ENCODE measurements at regions not wholly inside any gene's neighbourhood (a gene's known extent, or its start where the extent isn't known, plus 50 kb on each side); places are given as distances from the start of the nearest gene placed in this dataset.

GRCh38 chr4:100781435-100781834 lies 263.6 kb upstream of the EMCN start:
- DNase-seq (ENCODE audit: low spot score in 2 of 2): no peak
- Mint-ChIP-seq H3K27ac (no peak overlapping the region), H3K36me3 (no peaks in the 10 kb centered on the region), H3K9me3 (no peaks in the 10 kb centered on the region), H3K4me3 (no peak overlapping the region), H3K4me1 (no peaks in the 10 kb centered on the region)
- ATAC-seq: no peak

DNA sequence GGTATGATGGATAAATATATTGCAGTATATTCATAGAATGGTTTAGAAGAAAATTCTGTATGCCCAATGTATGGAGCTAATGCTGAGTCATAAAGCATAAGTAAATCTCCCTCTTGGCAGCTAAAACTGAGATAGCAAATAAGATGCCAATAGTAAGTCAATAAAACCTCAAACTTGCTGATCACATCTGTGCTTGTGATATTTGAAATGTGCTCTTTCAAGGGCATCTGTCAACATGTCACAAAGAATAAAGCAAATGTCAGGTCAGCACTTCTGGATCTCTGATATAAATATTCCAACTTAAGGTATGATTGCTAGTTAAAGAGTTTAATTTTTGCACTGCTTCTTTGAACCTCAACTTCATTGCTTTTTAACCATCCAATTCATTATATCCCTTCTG lies 262.3 kb upstream of the EMCN start:
- ATAC-seq: no peak
- DNase-seq (ENCODE audit: low spot score in 2 of 2): no peak
- Mint-ChIP-seq H3K27ac (no peak overlapping the region), H3K9me3 (peaks cover 3% of the 10 kb centered on the region), H3K36me3 (no peaks in the 10 kb centered on the region), H3K4me1 (no peaks in the 10 kb centered on the region), H3K4me3 (no peak overlapping the region)

GRCh38 chr4:100778431-100778830 lies 260.6 kb upstream of the EMCN start:
- H3K4me1 Mint-ChIP-seq: no peaks in the 10 kb centered on the region
- no peaks in the 10 kb centered on the region for H3K36me3 Mint-ChIP-seq
- H3K9me3 Mint-ChIP-seq: peaks cover 8% of the 10 kb centered on the region
- no peak overlapping the region for H3K27ac Mint-ChIP-seq
- no peak for DNase-seq (ENCODE audit: low spot score in 2 of 2)
- H3K4me3 Mint-ChIP-seq: no peak overlapping the region
- no peak for ATAC-seq

- Mint-ChIP-seq H3K27ac (no peak overlapping the region), H3K36me3 (no peaks in the 10 kb centered on the region), H3K4me1 (no peaks in the 10 kb centered on the region), H3K4me3 (no peak overlapping the region), H3K9me3 (peaks cover 5% of the 10 kb centered on the region)
- ATAC-seq (no peak), DNase-seq (ENCODE audit: low spot score in 2 of 2) (no peak)
Observed at GRCh38 chr4:100762738-100763137, 244.9 kb upstream of the EMCN start.

DNA sequence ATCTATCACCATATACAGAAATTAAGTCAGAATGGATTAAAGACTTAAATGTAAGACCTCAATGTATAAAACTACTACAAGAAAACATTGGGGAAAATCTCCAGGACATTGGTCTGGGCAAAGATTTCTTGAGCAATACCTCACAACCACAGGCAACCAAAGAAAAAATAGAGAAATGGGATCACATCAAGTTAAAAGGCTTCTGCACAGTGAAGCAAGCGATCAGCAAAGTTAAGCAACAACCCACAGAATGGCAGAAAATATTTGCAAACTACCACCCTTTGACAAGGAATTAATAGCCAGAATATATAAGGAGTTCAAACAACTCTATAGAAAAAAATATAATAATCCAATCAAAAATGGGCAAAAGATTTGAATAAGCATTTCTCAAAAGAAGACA lies 236.9 kb upstream of the EMCN start:
- peaks cover 2% of the 10 kb centered on the region for H3K9me3 Mint-ChIP-seq
- DNase-seq (ENCODE audit: low spot score in 2 of 2) (no peak), ATAC-seq (no peak)
- H3K4me1 Mint-ChIP-seq: no peaks in the 10 kb centered on the region
- no peak overlapping the region for H3K4me3 Mint-ChIP-seq
- H3K27ac Mint-ChIP-seq: no peak overlapping the region
- no peaks in the 10 kb centered on the region for H3K36me3 Mint-ChIP-seq

- no peaks in the 10 kb centered on the region for H3K9me3 Mint-ChIP-seq
- DNase-seq (ENCODE audit: low spot score in 2 of 2) (no peak), ATAC-seq (no peak)
- H3K27ac Mint-ChIP-seq: no peak overlapping the region
- H3K4me1 Mint-ChIP-seq: no peaks in the 10 kb centered on the region
- H3K36me3 Mint-ChIP-seq: no peaks in the 10 kb centered on the region
- no peak overlapping the region for H3K4me3 Mint-ChIP-seq
Observed at GRCh38 chr4:100746141-100746739, 228.4 kb upstream of the EMCN start.

GRCh38 chr4:100742045-100742444 lies 224.2 kb upstream of the EMCN start:
- H3K27ac Mint-ChIP-seq: no peak overlapping the region
- no peak overlapping the region for H3K4me3 Mint-ChIP-seq
- no peaks in the 10 kb centered on the region for H3K4me1 Mint-ChIP-seq
- peak; percentile 45 for ATAC-seq
- DNase-seq (ENCODE audit: low spot score in 2 of 2): no peak
- no peaks in the 10 kb centered on the region for H3K9me3 Mint-ChIP-seq
- no peaks in the 10 kb centered on the region for H3K36me3 Mint-ChIP-seq

GRCh38 chr4:100739426-100739825 lies 221.6 kb upstream of the EMCN start:
- H3K4me1 Mint-ChIP-seq: no peaks in the 10 kb centered on the region
- DNase-seq (ENCODE audit: low spot score in 2 of 2) (no peak), ATAC-seq (no peak)
- no peaks in the 10 kb centered on the region for H3K36me3 Mint-ChIP-seq
- H3K4me3 Mint-ChIP-seq: no peak overlapping the region
- H3K27ac Mint-ChIP-seq: no peak overlapping the region
- no peaks in the 10 kb centered on the region for H3K9me3 Mint-ChIP-seq

DNA sequence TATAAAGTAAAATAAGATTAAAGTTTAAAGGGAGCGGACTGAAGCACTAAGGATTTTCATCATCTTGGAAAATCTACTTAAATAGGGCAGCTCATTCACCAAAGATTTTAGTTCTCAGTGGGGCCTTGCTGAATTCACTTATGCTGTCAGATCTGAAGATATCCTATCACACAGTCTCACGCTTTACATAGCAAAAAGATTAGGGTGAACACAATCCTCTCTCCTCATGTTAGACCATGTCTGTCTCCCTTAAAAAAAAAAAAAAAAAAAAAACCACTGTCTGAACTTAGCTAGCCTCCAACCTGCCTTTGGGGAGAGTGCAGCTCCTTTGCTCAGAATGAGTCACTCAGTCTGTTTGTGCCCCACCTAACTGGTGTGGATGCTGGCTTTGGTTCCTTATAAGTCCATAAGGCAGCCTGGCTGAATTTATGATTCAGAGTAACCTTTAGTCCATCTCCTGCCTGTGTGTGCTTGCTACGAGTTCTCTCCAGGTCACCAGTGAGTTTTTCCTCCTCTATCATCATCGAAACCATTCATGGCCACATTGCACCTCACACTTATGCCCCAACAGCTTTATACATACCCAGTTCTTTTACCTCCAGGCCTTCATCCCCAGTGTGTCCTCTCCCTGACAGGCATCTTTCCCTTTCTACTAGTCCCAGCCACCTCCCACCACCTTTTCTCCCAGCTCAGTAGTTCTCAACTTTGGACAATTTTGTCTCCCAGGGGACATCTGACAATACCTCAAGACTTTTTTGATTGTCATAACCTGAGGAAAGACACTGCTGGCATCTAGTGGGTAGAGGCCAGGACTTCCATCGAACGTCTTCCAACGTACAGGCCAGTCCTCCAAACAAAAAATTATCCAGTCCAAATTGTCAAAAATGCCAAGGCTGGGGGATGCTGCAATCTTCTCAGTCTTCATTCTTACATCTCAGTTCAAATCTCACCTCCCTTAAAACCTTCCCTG lies 220.7 kb upstream of the EMCN start:
- Mint-ChIP-seq H3K4me3 (no peak overlapping the region), H3K4me1 (no peaks in the 10 kb centered on the region), H3K27ac (no peak overlapping the region), H3K9me3 (peaks cover 3% of the 10 kb centered on the region), H3K36me3 (no peaks in the 10 kb centered on the region)
- peak; percentile 51 for ATAC-seq
- DNase-seq (ENCODE audit: low spot score in 2 of 2): no peak

DNA sequence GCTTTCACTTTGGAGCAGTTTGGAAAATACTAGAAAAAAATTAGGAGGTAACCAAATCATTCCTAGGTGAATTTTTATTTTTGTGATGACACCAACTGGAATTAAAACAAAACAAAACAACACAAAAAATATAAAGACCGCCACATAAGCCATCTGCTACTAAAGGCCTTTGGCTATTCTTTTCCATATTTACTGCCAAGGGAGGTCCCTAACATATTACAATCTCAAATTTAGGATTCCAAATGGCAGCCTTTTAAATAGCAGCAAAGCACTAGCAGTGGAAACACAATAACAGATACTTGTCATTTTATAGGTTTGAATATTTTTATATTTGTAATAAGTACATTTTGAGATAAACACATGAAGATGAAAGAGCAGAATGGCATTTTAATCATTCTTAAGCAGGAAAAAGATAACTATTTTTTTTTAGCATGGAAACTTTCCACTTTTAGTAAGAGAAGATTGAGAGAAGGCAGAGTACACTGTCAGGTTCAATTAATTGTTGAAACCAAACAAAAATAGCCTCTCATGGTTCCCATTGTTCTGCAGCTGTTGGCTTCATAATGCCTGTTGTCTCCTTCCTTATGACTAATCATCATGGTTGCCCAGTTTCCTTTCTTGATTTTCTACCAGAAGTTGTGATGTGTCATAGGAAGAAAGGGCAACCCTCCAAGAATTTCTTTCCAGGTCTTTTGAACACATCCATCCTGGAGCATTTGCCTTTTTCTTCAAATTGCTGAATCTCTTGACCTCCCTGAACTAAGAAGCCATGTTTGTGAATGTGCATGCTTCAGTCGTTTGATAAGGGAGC lies 219.0 kb upstream of the EMCN start:
- Mint-ChIP-seq H3K9me3 (peaks cover 3% of the 10 kb centered on the region), H3K36me3 (no peaks in the 10 kb centered on the region), H3K4me1 (no peaks in the 10 kb centered on the region), H3K27ac (no peak overlapping the region), H3K4me3 (no peak overlapping the region)
- DNase-seq (ENCODE audit: low spot score in 2 of 2): no peak
- ATAC-seq: no peak

DNA sequence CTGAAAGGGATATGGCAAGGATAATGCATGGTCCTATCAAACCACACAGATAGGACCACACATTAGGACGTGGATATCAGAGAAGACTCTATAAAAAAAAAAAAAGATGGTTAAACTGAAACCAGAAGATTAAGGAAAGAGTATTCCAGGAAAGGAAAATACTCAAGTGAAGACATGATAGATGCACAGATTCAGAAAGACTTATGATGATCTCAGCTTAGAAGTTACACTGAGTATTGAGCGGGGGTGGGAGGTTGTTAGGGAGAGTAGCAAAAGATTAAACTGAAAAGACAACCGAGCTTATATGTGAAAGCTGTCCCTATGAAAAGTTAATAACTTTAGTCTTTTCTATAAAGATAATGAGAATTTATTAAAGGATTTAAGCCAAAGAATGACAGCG lies 211.0 kb upstream of the EMCN start:
- DNase-seq (ENCODE audit: low spot score in 2 of 2): no peak
- no peaks in the 10 kb centered on the region for H3K4me1 Mint-ChIP-seq
- ATAC-seq: no peak
- H3K4me3 Mint-ChIP-seq: no peak overlapping the region
- H3K36me3 Mint-ChIP-seq: no peaks in the 10 kb centered on the region
- H3K9me3 Mint-ChIP-seq: peaks cover 2% of the 10 kb centered on the region
- H3K27ac Mint-ChIP-seq: no peak overlapping the region

- Mint-ChIP-seq H3K36me3 (no peaks in the 10 kb centered on the region), H3K4me3 (no peak overlapping the region), H3K4me1 (no peaks in the 10 kb centered on the region), H3K9me3 (no peaks in the 10 kb centered on the region), H3K27ac (no peak overlapping the region)
- ATAC-seq: peak; percentile 11
- DNase-seq (ENCODE audit: low spot score in 2 of 2): no peak
Observed at GRCh38 chr4:100722866-100723459, 205.1 kb upstream of the EMCN start.

DNA sequence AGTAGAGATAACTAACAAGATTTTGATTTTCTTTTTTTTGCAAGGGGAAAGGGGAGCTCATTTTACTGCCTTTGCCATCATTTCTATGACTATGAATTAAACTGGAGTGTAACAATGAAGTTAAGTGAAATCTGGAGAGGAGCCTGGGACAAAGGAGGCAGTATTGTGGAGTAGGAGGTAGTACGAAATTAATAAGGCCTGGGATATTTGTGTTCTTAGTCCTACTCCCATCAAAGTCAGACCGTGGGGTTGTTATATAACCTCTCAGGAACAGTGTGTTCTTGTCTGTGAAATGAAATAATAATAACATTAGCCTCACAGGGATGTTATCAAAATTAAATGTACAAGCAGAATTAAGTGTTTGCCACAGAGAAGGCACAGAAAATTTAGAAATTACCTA lies 204.3 kb upstream of the EMCN start:
- Mint-ChIP-seq H3K4me1 (no peaks in the 10 kb centered on the region), H3K4me3 (no peak overlapping the region), H3K36me3 (no peaks in the 10 kb centered on the region), H3K9me3 (no peaks in the 10 kb centered on the region), H3K27ac (no peak overlapping the region)
- ATAC-seq (no peak), DNase-seq (ENCODE audit: low spot score in 2 of 2) (no peak)

GRCh38 chr4:100721490-100721889 lies 203.7 kb upstream of the EMCN start:
- Mint-ChIP-seq H3K36me3 (no peaks in the 10 kb centered on the region), H3K27ac (no peak overlapping the region), H3K9me3 (no peaks in the 10 kb centered on the region), H3K4me1 (no peaks in the 10 kb centered on the region), H3K4me3 (no peak overlapping the region)
- ATAC-seq: no peak
- no peak for DNase-seq (ENCODE audit: low spot score in 2 of 2)

DNA sequence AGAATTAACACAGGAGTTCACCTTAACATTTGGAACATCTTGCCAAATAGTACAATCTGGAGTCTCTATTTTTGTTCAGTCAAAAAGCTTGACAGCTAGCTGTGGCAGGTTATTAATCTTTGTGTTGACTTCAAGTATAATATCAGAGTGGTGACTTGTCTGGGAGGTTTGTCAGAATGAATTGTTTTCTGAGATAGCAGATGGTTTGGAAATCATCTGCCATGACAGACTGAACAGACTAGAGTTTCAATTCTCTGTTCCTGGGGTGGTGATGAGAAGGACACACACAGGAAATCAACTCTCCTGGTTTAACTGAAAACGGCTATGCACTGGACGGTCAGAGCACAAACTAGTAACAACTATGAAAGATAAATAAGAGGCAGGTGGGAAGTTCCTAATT lies 203.3 kb upstream of the EMCN start:
- Mint-ChIP-seq H3K36me3 (no peaks in the 10 kb centered on the region), H3K4me1 (no peaks in the 10 kb centered on the region), H3K27ac (no peak overlapping the region), H3K9me3 (no peaks in the 10 kb centered on the region), H3K4me3 (no peak overlapping the region)
- ATAC-seq (no peak), DNase-seq (ENCODE audit: low spot score in 2 of 2) (no peak)
